Activated naive CD8-positive, alpha-beta T cell treated with anti-CD3 and anti-CD28 coated beads, Interleukin-2, amount 50 U/mL, for 16 hours (primary cell): ENCODE measurements at regions not wholly inside any gene's neighbourhood (a gene's known extent, or its start where the extent isn't known, plus 50 kb on each side); places are given as distances from the start of the nearest gene placed in this dataset.

Experiments used
- DNase-seq: peaks from one replicate; pipeline ENCODE4 v3.0.0-alpha.2; 2020; ENCODE audit warnings: low read depth, low spot score

DNA sequence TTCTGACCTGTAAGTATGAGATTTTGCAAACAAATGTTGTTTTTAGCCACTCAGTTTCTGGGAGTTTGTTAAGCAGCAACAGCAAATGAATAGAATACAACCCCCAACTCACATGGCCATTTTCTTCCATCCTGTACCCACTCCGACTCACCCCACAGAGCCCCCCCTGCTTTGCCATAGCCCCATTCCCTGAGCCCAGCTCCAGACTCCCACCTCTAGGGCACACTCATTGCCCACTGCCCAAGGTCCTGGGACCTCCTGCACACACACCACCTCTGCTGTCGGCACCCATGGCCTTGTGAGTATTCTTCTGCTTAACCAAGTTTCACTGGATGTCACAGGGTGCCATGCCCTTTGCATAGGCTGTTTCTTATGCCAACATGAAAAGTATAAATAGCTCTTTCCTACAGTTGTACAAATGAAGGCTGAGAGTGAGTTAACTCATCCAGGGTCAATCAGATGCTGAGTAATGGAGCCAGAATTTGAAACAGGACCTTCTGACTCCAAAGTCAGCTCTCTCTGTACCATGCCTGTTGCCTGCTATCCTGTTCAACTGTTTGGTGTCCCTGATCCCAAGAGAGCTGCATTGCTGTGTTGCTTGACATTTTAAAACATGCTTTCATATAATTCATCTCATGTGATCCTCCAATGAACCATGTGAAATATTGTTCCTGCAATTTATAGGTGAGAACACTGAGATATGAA, 367.8 kb upstream of the ZMIZ1 start:
- no peak for DNase-seq

DNA sequence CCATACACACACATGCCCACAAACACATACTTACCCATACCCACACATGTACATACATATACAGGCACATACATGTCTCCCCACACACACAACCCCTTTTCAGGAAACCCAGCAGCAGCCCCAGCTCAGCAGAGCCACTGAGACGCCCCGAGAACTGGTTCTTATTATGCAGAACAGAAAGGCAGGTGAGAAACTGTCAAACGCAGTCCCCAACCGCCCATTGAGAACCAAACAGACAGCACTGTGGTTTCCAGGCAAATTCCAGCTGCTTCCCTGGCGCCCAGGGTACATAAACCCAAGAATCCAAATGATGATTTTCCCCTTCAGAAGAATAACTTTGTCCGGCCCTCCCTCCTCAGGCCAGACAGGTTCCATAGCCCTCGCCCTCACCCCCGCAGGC, 366.6 kb upstream of the ZMIZ1 start:
- no peak for DNase-seq

DNA sequence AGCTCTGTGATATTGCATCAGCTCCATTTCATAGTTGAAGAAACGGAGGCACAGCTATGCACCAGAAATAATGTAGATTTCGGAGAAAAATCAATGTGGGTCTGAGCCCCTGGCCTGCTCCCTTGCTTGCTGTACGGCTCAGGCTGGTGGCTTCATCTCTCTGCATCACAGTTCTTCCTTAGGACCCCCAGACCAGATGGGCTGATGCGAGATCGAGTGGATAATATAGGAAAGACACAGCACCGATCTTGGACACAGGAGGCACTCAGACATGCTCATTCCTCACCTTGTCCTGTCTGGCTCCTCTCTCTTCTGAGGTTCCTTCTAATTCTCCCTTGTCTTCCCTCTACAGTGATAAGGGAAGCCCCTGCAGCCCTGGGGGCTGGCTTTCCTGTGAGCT, 365.9 kb upstream of the ZMIZ1 start:
- DNase-seq = no peak

DNA sequence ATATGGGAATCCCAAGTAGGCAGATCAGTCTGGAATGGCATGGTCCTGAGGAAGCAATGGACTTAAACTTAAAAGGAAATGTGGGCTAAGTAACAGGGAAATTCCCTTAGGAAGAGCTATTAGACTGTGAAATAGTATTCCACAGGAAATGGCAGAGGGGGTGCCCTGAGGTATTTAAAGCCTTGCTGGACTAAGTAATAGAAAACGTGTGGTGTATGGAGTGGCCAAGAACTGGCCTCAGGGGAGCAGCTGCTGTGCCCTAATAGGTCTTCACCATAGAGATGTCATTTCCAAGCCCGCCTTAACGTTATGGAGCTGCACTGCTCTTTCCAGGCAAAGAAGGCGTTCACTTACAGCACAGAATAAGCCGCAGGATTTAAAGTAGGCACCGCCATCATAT, 365.2 kb upstream of the ZMIZ1 start:
- no peak for DNase-seq

DNA sequence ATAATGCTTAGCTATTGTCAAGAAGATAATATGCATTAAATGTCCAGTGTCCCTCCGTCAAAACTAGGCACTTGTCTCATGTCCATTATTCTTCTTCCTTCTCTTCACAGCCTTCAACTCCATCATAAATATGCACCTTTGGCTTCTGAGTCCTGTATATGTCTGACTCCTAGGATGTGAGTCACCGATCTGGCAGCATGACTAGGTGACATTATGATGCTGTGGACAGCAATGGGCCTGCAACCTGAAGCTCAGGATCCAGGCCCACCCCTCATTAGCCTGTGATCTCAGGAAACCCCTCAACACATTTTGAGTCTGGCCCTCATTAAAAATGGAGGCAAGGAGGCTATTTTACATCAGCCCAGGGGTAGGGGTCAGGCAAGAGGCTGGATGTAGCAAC, 362.5 kb upstream of the ZMIZ1 start:
- DNase-seq = no peak

DNA sequence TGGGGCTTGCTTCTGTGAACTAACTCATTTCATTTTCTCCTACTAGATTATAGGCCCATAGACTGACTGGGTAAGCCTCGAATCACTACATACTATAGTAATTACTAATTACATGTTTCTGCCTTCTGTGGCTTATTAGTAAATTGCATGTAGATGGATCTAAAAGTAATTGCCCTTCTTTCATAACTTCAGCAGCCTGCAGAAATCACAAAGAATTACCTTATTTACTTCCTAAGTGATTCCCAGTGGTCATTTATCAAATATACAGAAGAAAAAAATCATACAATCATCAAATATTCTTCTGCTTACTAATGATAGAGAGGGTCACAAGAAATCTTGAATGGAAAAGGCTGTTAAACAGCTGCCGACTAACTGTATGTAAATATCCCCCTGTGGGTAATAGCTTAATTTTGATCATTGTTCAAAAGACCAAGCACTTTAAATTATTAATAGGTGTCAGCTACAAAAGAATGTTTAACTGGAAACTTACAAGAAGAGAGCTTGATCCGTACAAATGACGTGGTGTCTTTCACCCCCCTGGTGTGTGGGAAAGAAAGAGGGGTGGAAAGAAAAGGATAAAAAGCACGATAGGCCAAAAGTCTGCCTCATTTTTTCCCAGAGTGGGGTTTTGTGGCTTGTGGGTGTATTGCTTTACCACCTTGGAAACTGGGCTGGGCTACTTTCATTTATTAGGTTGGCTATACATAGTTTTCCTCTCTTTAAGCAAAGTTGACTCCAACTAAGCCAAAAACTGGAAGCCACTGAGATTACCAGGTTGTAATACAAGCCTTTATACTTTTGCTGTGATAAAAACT, 361.8 kb upstream of the ZMIZ1 start:
- DNase-seq = no peak

DNA sequence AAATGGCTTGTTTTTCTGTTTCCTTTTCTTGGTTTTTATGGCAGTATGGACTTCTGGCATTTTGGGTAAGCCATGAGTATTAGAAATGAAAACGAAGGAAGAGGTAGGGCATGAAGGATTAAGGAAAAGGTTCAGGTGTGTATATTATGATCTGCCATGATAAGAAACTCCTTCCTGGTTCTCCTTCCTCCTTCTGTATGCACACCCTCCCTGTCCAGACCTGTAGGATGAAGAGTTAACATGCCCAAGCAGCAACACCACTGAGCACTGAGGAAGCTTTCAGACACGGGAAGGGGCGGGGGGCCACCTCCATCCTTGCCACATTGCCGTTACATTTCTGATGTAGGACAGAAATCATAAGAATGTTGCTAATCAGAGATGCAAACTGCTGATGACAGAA, 361.0 kb upstream of the ZMIZ1 start:
- no peak for DNase-seq

DNA sequence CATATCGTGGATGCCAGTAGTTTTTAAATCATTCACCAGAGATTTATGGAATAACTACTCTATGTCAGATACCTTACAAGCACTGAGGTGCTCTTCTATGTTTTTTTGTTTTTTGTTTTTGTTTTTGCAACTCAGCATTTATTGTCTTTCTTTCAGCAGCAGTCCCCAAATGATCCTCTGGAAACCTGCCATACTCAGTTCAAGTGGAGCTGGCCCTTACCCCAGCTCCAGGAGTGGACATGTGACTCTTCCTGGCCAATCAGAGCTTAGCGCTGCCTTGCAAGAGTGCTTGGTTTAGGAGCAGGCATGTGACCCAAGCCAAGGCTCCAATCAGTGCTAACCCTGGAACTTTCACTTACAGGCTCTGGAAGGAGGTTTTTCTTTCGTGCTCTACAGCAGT, 356.6 kb upstream of the ZMIZ1 start:
- no peak for DNase-seq

DNA sequence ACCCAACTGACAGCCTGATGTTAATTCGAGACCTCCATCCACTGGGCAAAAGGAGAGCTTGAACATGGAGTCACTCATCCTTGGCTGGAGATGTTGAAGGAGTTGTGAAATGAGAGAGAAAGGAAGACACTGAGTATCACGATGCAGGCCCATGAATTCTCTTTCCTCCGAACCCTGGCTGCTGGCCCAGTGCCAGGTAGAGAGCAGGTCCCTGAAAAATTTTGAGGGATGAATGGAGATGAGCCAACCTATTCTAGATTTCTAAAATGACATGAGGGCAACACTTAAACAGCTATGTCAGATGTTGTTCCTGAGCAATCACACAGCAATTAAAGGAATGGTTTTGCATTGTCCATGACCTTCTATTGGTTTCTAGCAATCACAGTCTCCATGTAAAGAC, 355.1 kb upstream of the ZMIZ1 start:
- no peak for DNase-seq

DNA sequence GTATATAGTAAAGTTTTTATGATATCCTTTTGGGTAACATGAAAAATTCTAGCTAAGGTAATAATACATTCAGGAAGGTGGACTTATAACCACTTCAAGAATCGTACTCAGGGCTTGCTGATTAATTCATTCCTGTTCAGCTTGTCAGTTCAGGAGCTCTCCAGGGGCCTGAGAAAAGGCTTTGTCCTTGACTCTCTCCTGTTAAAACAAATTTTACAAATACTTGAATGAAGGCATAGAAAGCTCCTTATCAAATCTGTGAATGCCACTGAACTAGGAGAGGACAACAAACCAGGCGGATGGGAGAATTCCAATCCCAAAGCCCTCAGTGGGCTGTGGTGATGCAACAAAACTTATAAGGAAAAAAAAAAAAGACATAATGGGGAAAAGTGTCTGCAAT, 354.5 kb upstream of the ZMIZ1 start:
- DNase-seq = no peak

DNA sequence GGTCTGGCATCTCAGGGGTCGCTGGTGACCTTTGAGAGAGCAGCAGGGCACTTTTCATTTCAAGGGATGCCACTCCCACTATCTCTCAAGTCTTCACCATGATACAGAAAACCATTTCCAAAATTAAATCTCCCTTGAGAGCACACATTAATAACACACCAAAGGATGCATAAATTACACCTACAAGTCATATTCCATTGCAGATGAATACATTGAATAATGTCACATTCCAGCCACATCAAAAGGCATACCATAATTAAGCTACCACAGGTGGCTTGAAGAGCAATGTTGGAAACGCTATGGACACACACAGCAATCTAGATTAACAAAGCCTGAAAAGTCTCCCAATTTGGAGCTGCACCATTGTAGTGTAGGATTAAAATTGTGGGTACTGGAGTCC, 353.3 kb upstream of the ZMIZ1 start:
- no peak for DNase-seq

DNA sequence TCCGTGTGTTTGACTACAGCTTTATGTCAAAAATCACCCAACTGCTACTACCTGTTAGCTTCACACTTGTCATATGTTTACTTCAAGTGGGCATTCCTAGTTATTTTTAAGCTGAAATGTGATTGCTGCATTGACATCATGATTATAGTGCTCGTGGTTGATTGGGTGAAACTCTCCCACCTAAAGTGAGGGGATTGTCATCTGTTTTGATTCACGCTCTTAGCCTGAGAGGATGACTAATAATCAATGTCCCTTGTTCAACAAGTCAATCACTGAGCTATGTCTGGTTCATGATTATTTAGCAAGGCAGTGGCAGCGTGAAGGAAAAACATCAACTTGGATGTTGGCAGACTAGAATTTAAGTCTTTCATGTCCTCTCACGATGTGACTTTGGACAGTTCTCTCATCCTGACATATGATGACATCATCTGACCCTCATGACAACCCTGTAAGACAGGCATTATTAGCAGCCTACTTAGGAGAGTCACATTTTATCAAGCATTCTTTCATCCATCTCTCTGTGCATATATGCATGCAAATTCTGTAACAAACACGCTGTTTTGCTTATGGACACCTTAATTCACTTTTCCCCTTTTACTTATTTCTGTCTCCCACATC, 352.6 kb upstream of the ZMIZ1 start:
- DNase-seq = no peak

DNA sequence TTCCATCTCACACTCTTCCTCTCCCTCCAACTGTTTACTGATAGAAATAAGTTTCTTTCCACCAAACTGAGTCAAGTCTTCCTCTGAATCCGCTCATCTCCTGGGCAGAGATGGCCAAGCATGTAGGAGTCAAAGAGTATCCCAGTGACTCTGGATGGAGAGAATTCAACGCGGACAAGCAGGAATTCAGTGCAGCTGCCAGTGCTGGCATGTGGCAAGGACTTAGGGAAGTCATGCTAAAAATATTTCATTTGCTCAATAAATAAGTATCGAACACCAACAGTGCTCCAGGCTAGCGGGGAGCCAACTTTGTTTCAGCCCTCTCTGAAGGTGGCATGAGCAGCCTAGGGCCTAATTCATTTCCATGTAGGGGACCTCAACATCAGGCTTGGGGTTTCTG, 351.6 kb upstream of the ZMIZ1 start:
- DNase-seq = no peak

DNA sequence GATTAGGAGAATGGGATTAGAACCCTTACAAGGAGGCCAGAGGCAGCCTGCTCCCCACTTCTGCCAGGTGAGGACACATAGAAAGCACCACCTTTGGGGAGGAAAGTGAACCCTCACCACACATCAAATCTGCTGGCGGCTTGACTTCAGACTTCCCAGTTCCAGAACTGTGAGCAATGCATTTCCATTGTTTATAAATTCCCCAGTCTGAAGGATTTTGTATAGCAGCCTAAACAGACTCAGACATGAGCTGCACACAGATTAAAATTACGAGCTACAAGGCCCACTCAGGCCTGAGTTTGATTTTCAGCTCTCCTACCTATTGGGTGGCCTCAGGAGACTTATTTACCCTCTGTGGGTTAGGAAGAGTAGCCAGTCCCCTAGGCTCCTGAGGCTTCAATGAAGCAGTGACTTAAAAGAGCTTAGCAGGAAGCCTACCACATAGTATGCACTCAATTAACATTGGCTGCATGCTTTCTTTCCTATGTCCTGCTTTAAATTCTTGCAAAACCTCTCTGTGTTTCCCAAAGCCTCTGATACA, 350.7 kb upstream of the ZMIZ1 start:
- DNase-seq = no peak

DNA sequence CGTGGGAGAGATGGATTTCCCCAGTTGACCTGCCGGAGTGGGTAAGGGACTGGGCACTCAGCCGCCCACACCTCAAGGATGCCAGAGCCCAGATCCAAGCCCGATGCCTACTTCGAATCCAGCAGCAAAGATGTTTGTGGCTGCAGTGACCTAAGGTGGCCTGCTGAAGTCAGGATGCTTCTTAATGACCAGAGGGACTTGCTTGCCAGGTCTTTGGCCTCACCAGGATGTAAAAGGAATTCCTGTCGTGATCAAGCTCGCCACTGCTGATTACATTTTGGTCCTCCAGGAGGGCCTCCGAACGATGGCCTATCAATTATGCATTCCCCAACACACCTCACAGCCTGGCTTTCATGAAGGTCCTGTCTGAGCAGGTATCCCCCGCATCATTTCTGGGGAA, 349.5 kb upstream of the ZMIZ1 start:
- no peak for DNase-seq

DNA sequence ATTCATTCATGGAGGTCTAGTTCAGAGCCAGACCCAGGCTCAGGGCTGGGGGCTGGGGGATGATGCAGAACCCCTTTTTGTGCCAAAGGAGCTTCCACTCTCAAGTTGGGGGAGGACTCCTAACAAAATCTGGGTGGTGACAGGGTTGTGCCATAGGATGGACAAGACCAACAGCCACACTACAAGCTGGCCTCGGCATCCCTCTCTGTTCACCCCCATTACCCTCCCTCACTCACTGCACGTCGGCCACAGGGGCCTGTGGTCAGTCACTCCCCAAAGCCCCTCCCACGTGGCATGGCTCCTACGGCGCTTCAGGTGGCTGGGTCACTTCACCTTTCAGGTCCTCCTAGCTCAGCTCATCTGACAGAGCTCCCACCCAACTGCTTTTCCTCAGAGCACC, 348.7 kb upstream of the ZMIZ1 start:
- no peak for DNase-seq

DNA sequence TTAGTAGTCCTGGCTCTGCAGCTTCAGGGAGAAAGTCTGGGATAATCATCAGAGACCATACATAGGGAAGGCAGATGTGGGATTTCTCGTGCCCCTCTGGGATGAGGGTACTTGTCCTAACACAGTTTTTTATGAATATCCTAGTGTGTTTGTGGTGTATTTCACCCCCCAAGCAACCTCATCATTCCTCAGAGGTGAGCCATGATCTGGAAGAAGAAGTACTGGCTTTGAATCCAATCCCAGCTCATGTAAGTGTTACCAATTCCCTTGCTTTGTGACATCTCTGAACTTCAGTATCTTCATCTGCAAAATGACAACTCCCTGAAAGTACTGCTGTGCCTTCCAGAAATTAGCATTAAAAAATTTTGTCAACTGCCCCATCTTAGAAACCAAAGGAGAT, 347.5 kb upstream of the ZMIZ1 start:
- DNase-seq = no peak

DNA sequence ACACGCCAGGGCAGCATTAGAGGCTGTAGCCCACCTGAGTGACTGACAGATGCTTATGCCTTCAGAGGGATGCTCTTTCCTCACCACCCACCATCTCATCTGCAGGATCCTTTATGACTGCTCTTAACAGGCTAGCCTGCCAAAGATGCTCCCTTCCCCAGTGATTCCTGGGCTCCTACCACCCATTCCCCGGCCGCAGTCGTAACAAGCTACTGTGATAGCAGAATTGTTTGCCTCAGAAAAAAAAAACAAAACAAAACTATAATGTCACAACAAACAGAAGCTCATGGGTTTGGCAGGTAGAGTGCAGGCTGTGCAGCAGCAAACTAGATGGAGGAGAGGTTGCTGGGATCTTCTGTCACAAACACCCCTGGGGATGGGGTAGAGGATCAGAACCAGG, 343.9 kb upstream of the ZMIZ1 start:
- no peak for DNase-seq

DNA sequence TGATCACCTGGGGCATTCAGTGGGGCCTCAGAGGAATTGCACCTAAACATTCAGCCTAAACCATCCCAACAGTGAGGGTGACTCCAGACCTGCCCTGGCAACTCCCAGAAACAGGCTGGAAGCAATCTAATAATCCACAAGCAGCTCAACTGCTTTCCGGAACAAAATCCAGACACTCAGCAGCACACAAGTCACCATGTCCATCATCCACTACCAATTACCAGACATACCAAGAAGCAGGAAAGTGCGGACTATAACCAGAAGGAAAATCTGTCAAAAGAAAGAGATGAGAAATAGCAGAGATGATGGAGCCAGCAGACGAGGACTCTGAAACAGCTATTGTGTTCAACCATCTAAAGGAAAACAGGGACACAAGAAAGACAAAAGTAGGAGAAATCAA, 342.6 kb upstream of the ZMIZ1 start:
- DNase-seq = no peak

DNA sequence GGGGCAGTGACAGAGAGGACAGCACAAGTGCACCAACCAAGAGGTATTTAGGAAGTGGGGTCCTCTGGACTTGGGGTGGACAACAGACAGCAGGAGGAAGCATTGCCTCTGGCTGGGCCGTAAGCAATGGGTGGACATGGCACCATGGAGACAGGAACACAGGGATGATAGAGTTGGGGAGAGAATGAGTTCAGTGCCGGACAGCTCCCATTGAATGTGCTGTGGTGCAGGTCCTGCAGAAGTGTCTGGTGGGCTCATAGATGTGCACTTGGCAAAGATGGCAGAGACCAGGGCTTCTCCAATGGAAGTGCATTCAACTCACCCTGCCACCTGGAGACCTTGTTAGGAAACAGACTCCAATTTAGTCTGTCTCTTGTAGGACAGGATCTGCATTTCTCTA, 341.5 kb upstream of the ZMIZ1 start:
- no peak for DNase-seq

DNA sequence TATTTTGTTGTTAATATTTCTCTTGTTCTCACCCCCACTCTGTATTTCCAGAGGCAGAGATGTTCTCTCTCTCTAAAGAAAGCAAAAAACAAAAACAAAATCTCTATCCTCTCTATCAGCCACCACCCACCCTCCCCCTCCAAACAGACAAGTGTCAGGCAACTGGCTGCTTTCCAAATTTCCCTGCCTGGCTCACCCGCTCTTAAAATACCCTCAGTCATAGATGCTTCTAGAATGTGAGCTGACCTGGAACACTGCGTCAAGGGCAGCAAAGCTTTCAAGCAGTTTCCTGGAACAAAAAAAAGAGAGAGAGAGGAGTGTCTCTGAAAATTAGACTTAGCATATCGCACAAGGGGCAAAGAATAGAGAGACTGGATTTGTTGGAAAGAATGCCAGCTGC, 341.0 kb upstream of the ZMIZ1 start:
- no peak for DNase-seq

DNA sequence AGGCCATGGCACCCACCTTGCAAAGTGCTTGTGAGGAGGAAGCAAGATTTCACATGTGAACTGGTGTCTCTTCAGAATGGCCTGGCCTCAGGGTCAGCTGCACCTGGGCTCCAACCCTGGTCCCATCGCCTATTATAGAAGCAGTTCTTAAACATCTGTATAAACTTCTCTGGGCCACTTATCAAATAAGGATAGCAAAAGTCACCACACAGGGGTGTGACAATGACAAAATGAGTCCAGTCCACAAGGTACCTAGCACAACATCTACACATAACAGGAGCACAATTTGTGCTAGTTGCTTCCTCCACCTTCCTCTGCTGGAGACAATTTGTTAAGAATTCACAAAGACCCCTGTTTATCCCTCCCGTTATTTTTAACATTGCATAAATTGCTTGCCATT, 340.6 kb upstream of the ZMIZ1 start:
- DNase-seq = no peak

DNA sequence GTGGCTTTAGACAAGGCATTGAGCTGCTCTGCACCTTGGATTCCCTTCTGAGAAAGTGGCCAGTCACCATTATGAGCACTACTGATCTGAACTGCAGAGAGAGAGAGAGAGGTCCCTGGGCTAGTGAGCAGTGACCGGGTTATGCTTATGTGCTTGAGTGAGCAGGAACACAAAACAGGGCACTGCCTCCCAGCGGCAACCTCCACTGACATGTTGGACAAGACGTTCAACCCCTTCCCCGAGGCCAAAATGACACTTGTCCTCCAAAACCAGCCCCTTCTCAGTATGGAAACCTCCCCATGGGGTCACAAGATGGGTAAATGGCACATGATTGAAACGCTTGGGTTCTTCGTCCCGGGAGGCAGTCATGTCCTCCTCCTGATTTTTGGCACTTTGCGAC, 339.4 kb upstream of the ZMIZ1 start:
- no peak for DNase-seq
